ENCODE measurements at regions not wholly inside any gene's neighbourhood (a gene's known extent, or its start where the extent isn't known, plus 50 kb on each side); places are given as distances from the start of the nearest gene placed in this dataset.
"Not testable (repeated sequence)": the region's sequence is repeated elsewhere in the genome, so short reads cannot be mapped to it uniquely, and the experiment has no call there.

- no peak for DNase-seq (ENCODE audit: low read depth in 4 of 4, low spot score in 2 of 4)
These were observed 867.3 kb upstream of the AUTS2 start for GRCh38 chr7:68730964-68731363.

GRCh38 chr7:68733219-68734153 lies 864.8 kb upstream of the AUTS2 start:
- DNase-seq (ENCODE audit: low read depth in 4 of 4, low spot score in 2 of 4): no peak

- no peak for DNase-seq (ENCODE audit: low read depth in 4 of 4, low spot score in 2 of 4)
These were observed 863.8 kb upstream of the AUTS2 start for GRCh38 chr7:68734431-68734830.

- no peak for DNase-seq (ENCODE audit: low read depth in 4 of 4, low spot score in 2 of 4)
These were observed 859.0 kb upstream of the AUTS2 start for GRCh38 chr7:68739306-68739705.

GRCh38 chr7:68744036-68744435 lies 854.2 kb upstream of the AUTS2 start:
- DNase-seq (ENCODE audit: low read depth in 4 of 4, low spot score in 2 of 4): no peak

GRCh38 chr7:68748934-68749900 lies 849.1 kb upstream of the AUTS2 start:
- no peak for DNase-seq (ENCODE audit: low read depth in 4 of 4, low spot score in 2 of 4)

GRCh38 chr7:68752485-68753178 lies 845.6 kb upstream of the AUTS2 start:
- no peak for DNase-seq (ENCODE audit: low read depth in 4 of 4, low spot score in 2 of 4)

GRCh38 chr7:68754414-68754813 lies 843.9 kb upstream of the AUTS2 start:
- DNase-seq (ENCODE audit: low read depth in 4 of 4, low spot score in 2 of 4): no peak

- DNase-seq (ENCODE audit: low read depth in 4 of 4, low spot score in 2 of 4): no peak
These were observed 841.2 kb upstream of the AUTS2 start for GRCh38 chr7:68756986-68757495.

GRCh38 chr7:68760556-68760955 lies 837.7 kb upstream of the AUTS2 start:
- no peak for DNase-seq (ENCODE audit: low read depth in 4 of 4, low spot score in 2 of 4)

GRCh38 chr7:68767462-68767861 lies 830.8 kb upstream of the AUTS2 start:
- DNase-seq (ENCODE audit: low read depth in 4 of 4, low spot score in 2 of 4): no peak

- DNase-seq (ENCODE audit: low read depth in 4 of 4, low spot score in 2 of 4): no peak
These were observed 827.6 kb upstream of the AUTS2 start for GRCh38 chr7:68770649-68771048.

- no peak for DNase-seq (ENCODE audit: low read depth in 4 of 4, low spot score in 2 of 4)
These were observed 821.9 kb upstream of the AUTS2 start for GRCh38 chr7:68776326-68776725.

GRCh38 chr7:68783684-68784083 lies 814.6 kb upstream of the AUTS2 start:
- DNase-seq (ENCODE audit: low read depth in 4 of 4, low spot score in 2 of 4): no peak

- DNase-seq (ENCODE audit: low read depth in 4 of 4, low spot score in 2 of 4): no peak
These were observed 813.2 kb upstream of the AUTS2 start for GRCh38 chr7:68785036-68785435.

- peak in 2 of 4 donors; percentile 47 to 56 for DNase-seq (ENCODE audit: low read depth in 4 of 4, low spot score in 2 of 4)
These were observed 810.7 kb upstream of the AUTS2 start for GRCh38 chr7:68787566-68787965.

- DNase-seq (ENCODE audit: low read depth in 4 of 4, low spot score in 2 of 4): not testable (repeated sequence)
These were observed 809.7 kb upstream of the AUTS2 start for GRCh38 chr7:68788529-68788928.

GRCh38 chr7:68789597-68789996 lies 808.7 kb upstream of the AUTS2 start:
- no peak for DNase-seq (ENCODE audit: low read depth in 4 of 4, low spot score in 2 of 4)

- no peak for DNase-seq (ENCODE audit: low read depth in 4 of 4, low spot score in 2 of 4)
These were observed 805.9 kb upstream of the AUTS2 start for GRCh38 chr7:68792351-68792750.

- no peak for DNase-seq (ENCODE audit: low read depth in 4 of 4, low spot score in 2 of 4)
These were observed 804.8 kb upstream of the AUTS2 start for GRCh38 chr7:68793513-68793912.

- DNase-seq (ENCODE audit: low read depth in 4 of 4, low spot score in 2 of 4): no peak
These were observed 798.0 kb upstream of the AUTS2 start for GRCh38 chr7:68800316-68800715.
